Omental fat pad (tissue), 3 donors: ENCODE measurements at regions not wholly inside any gene's neighbourhood (a gene's known extent, or its start where the extent isn't known, plus 50 kb on each side); places are given as distances from the start of the nearest gene placed in this dataset.
"Not testable (repeated sequence)": the region's sequence is repeated elsewhere in the genome, so short reads cannot be mapped to it uniquely, and the experiment has no call there.

Experiments
- ATAC-seq: fragments of 150-250 bp; one replicate; pipeline ENCODE4 v1.9.1; 2016; ENCODE audit warnings: mild to moderate bottlenecking, moderate library complexity; ENCODE audit not compliant: low FRiP score
- DNase-seq: peaks from one replicate; pipeline ENCODE4 v3.0.0-alpha.2; 2019; ENCODE audit warnings: low spot score
- CTCF ChIP-seq, 3 donors: fragments of 450-650 bp; IDR thresholded peaks; one replicate each; pipeline ENCODE4 v1.5.1; 2016 to 2017; ENCODE audit warnings: antibody characterized with exemption in 3 of 3, mild to moderate bottlenecking in 3 of 3, moderate library complexity in 2 of 3

DNA sequence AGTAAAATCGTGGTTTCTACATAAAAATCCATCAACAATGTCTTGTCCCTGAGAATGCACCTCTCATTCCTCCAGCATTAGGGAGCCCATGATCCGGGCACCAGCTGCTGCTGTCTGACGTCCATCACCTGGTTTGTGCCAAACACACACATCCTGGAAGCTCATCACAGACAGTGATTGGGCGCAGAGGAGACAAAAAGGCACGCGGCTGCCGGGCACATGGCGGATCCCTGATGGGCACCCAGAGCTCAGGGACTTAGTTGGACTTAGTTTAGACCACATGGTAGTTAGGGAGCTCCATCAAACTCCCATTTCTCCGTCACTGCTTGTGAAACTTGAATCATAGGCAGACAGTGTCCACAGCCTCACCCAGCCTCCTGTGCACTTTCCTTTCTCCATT lies 1059.3 kb downstream of the TMEM121 start:
- no peak for TF ChIP-seq CTCF (IDR thresholded peaks at IDR 0.05)
- no peak for DNase-seq
- no peak for ATAC-seq

GRCh38 chr14:106586098-106586704 lies 1059.8 kb downstream of the TMEM121 start:
- no peak for TF ChIP-seq CTCF (IDR thresholded peaks at IDR 0.05)
- DNase-seq (no peak), ATAC-seq (no peak)

GRCh38 chr14:106591539-106591938 lies 1065.2 kb downstream of the TMEM121 start:
- DNase-seq, ATAC-seq: not testable (repeated sequence)

DNA sequence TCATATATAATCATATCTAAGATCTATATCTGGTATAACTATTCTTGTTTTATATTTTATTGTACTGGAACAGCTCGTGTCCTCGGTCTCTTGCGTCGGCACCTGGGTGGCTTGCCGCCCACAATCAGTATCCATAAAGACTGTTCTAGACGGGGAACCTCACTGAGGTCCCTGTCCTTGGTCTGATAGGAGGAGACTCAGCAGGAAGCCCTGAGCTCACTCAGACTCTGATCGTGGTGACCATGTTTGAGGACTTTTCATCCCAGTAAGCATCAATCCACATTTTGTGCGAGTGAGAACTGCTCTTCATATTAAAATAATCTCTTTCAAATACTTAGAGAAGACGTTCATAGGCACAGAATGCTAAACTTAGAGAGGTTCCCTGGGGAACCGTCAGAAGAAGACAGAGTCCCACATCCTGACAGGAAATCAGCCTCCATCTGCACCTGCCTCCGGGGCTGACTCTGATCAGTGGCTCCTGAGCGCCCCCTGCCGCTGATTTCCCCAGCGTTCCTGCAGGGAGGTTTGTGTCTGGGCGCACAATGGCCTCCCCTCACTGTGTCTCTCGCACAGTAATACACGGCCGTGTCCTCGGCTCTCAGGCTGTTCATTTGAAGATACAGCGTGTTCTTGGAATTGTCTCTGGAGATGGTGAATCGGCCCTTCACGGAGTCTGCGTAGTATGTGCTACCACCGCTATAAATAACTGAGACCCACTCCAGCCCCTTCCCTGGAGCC lies 1065.9 kb downstream of the TMEM121 start:
- not testable (repeated sequence) for DNase-seq, ATAC-seq

DNA sequence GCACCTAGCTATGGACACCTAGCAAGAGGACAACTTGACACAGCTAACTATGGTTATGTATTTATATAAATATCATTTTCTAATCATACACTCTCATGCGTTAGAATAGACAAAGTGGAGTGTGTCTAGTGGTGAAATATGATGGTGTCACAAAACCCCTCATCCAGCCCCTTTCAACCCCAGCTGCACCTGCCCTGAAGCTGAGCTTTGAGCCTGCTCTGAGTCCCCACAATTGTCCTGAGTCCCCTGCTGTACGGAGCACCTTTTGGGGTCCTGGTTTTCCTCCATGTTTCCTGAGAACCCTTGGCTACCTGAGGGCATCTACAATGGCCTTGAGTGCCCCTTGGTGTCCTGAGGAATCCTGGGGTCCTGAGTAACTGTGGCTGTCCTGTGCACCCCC lies 1072.8 kb downstream of the TMEM121 start:
- no peak for ATAC-seq
- no peak for DNase-seq
- TF ChIP-seq CTCF (IDR thresholded peaks at IDR 0.05): no peak

- no peak for ATAC-seq
- no peak for DNase-seq
- TF ChIP-seq CTCF (IDR thresholded peaks at IDR 0.05): no peak
These were observed 1079.4 kb downstream of the TMEM121 start for GRCh38 chr14:106605548-106606448.

DNA sequence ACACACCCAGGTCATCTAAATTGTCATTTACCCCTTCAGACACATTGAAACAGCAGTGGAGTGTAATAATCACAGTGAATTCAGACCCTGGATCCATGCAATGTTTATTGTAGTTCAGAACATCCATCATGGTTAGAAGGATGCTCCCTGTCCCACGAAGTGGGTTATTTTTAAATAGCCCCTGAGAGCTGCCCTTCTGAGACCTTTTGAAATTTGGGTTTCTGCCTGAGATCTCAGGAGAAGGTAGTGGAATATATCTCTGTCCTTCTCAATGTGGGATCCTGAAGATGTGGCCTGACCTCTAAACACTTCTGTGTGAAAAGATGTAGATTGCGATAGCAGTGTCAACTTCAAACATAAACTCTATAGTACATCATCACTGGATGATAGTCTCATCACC lies 1080.6 kb downstream of the TMEM121 start:
- TF ChIP-seq CTCF (IDR thresholded peaks at IDR 0.05): no peak
- no peak for DNase-seq
- no peak for ATAC-seq
